ENCODE measurements at regions not wholly inside any gene's neighbourhood (a gene's known extent, or its start where the extent isn't known, plus 50 kb on each side); places are given as distances from the start of the nearest gene placed in this dataset.

DNA sequence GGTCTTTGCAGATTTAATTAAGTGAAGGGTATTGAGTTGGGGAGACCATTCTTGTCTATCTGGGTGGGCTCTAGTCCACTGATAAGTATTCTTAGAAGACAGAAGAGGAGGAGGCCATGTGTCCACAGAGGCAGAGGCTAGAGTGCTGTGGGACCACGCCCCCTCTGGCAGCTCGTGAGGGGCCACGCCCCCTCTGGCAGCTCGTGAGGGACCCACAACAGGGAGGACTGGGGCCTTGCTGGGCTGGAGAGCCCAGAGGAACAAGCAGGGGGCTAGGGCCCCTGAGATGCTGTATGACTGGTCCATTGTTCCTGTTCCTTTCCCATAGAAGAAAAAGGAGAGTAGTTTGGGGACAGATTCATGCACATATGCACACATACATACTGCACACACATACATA is 106.8 kb downstream of the METRNL start:
- no peak for TF ChIP-seq JUN (IDR thresholded peaks at IDR 0.05; ENCODE audit: borderline replicate concordance, insufficient read depth, insufficient read length, low read depth)
- TF ChIP-seq, protein P1, sequence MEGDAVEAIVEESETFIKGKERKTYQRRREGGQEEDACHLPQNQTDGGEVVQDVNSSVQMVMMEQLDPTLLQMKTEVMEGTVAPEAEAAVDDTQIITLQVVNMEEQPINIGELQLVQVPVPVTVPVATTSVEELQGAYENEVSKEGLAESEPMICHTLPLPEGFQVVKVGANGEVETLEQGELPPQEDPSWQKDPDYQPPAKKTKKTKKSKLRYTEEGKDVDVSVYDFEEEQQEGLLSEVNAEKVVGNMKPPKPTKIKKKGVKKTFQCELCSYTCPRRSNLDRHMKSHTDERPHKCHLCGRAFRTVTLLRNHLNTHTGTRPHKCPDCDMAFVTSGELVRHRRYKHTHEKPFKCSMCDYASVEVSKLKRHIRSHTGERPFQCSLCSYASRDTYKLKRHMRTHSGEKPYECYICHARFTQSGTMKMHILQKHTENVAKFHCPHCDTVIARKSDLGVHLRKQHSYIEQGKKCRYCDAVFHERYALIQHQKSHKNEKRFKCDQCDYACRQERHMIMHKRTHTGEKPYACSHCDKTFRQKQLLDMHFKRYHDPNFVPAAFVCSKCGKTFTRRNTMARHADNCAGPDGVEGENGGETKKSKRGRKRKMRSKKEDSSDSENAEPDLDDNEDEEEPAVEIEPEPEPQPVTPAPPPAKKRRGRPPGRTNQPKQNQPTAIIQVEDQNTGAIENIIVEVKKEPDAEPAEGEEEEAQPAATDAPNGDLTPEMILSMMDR (IDR thresholded peaks at IDR 0.05; ENCODE audit: extremely low read depth in 1 of 2, insufficient read depth in 1 of 2, low read depth in 1 of 2, low read length in 2 of 2): no peak
